Right ventricle myocardium superior (tissue), 1 donor: ENCODE measurements at regions not wholly inside any gene's neighbourhood (a gene's known extent, or its start where the extent isn't known, plus 50 kb on each side); places are given as distances from the start of the nearest gene placed in this dataset.
A peak's percentile ranks its signal among the peaks of the same experiment; 100 is the strongest.

Source experiments
- ATAC-seq: fragments of 200-7000 bp; cut with Tn5 transposase; one replicate; pipeline ENCODE4 v1.9.1; 2020; ENCODE audit warnings: mild to moderate bottlenecking; ENCODE audit not compliant: poor library complexity
- DNase-seq: peaks from one replicate; pipeline ENCODE4 v3.0.0-alpha.2; 2020
- intact Hi-C: fragments of 100-400 bp; cut with DNase I; formaldehyde crosslinking; loops from one replicate; pipeline ENCODE4 v1.11.2; 2022
- donor health status: DM: no; HTN: yes; CAD: no; lungs with severe emphysema.

DNA sequence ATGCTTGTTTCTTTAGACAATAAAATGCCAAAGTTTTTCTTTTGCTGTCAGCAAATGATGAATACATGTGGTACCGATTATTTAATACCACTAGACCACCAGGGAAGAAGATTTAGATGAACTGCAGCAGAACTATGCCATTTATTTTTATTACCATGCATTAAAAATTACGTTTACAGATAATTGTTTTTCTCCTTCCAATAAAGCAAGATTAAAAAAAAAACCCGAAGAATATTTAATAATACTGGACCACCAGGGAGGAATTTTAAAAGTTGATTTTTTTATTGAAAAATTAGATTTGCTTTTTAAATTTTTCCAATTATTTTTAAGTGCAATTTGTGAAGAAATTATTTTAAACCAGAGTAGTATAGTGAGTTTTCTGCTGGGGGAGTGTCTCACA, 170.3 kb upstream of the HNRNPA3 start:
- intact Hi-C loops = no loop called here
- DNase-seq (no peak), ATAC-seq (no peak)

DNA sequence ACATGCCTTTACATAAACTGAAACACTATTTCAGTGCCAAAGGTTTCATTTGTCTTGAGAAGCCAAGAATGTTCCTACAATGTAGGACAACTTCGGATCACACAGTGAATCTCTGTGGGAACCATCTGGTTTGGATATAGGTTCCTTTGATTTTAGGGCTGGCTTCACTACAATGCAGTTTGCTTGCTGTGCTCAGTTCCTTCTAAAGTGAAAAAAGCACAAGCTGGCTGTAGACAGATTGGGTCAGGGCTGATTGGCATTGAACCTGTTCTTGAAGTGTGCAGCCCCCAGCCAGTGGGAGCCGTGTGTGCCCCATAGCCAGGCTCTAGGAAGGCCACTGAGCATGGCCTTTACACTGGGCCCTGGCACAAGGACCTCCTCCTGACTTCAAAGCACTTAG, 167.9 kb upstream of the HNRNPA3 start:
- ATAC-seq = no peak
- intact Hi-C loops = no loop called here
- no peak for DNase-seq

DNA sequence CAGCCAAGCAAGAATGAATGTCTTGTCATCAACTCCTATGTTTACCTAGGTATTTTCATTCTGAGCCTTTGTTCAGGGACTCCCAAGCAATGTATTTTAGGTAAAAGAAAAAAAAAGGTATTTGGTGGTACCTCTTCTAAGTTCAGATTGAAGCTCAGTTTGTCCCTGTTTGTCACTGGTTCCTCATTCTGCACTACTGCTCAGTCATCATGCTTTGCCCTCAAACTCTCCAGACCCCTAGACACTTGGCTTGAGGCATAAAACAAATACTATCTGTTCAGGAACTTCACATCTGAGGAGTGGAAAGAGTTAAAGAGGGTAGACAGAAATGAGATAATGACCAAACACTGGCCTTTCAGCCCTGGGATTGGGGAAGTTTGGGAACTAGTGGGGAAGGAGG, 163.6 kb upstream of the HNRNPA3 start:
- ATAC-seq (no peak), DNase-seq (no peak)
- intact Hi-C loops = no loop called here

DNA sequence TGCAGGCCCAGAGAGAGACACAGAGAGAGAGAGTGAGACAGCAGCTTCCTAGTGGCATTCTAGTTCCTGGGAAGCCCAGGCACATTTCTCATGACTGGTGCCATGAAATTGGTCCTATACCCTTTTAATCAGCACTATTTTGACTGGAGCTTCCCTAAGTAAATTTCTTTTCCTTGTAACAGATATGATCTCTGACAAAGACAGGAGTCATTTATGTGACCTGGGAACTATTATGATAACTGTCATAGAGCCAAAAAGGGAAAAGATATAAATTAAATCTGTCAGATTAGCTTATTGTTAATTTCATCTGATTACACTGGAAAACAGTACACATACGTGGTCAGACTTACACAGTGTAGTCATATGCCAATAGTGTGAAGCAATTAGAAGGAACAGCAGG, 161.3 kb upstream of the HNRNPA3 start:
- intact Hi-C loops = no loop called here
- DNase-seq (no peak), ATAC-seq (no peak)

DNA sequence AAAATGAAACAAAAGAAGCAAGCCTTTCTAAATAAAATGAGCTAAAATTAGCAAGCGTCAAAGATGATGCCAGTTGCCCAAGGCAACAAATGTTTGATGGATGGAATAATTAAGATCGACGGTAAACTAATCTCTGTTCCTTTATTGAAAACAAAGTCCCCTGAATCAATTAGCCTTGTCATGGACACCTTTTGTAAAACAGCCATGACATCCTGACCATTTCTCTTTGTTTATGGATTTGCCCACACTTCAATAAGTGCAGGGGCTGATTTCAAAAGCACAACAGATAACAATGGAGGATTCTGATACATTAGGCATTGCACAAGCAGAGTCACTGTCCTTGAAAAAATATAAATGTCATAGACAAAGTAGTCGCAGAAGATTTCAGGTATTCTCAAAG, 160.1 kb upstream of the HNRNPA3 start:
- intact Hi-C loops = no loop called here

DNA sequence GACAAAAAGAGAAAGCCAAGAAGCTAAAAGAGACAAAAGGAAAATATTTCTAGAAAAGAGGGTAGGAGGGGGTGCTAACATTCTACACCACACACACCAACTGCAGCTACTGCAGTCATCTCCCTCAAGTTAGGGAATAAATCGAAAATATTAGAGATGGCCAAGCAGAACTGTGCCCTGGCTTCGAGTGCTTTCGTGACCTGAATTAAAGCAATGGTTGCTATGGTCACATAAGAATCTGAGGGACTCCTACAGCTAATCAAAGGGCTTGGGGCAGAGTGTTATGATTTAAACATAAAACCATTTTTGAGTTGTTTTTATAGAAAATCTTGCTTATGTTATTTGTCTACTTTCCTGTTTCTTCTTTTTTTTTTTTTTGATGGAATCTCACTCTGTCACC, 159.6 kb upstream of the HNRNPA3 start:
- ATAC-seq = no peak
- intact Hi-C loops = no loop called here
- DNase-seq = no peak

More for the DNA sequence above, 160.1 kb upstream of the HNRNPA3 start:
- ATAC-seq (no peak), DNase-seq (no peak)

DNA sequence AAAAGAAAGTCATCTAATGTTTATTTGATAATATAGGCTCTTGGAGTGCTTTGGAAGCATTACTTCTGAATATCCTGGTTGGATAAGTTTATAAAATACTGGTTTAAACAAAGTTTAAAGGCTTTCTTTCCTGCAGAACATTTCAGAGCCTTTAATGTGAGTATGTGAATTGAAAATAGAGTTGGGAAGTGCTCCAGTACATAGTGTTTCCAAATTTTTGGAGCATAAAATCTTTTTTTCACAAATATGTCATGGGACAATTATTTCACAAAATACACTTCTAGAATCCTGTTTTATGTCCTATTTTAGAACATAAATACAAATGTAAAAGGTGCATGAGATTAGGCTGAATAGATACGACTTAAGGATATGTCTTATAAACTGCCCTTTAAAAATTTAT, 158.9 kb upstream of the HNRNPA3 start:
- ATAC-seq (no peak), DNase-seq (no peak)
- intact Hi-C loops = no loop called here

DNA sequence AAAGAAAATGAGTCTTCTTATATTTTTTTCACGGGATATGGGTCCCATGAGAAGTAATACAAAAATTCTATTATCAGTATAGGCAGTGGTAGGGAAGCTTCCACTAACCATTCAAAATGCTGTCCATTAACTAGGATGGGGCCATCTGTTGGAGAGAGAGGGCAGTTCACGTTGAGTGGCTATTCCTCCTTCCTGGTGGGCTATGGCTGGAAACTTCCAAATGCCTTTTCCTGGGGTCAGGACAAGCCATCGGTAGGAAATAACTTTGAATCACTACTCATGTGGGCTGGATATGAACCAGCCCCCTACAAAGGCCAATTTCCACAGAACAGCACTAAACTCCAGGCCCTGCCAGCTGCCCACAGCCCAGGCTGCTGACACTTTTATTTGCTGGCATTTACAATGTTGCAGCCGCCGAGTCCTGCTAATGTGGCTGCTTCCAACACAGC, 156.1 kb upstream of the HNRNPA3 start:
- no peak for DNase-seq
- no peak for ATAC-seq
- intact Hi-C loops = no loop called here

DNA sequence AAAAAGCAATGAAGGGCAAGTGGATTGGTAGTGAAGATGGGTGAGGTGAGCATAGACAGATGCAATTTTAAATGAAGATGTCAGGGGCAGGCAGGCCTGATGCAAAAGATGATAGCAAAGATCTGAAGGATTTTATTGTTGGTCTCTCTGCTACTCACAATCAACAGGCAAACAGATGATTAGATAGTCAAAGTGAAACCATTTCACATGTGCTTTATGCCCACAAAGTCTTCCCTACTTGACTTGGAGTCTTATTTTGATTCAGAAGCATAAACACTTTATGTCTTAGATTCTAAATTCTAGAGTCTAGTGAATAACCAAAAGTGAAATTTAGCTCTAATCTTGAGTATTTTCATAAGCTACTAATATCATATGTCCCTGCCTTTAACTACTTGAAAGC, 153.8 kb upstream of the HNRNPA3 start:
- ATAC-seq = no peak
- intact Hi-C loops = no loop called here
- no peak for DNase-seq

DNA sequence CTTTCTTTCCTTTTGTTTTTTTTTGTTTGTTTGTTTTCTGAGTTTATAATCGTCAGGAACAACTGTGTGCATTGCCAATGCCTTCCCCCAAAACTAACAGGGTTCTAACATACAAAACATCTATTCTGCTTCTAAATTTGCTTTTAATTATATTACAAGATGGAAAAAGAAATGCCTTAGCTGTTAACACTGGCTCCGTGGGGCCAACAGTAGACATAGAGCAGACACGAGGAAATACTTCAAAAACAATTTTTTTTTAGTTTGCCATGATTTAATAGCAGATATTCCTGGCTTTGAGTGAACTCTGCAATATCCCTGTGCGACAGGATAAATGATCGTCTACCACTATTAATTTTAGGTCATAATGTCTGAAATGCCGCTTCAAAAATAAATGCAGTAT, 153.3 kb upstream of the HNRNPA3 start:
- no peak for DNase-seq
- ATAC-seq = no peak
- intact Hi-C loops = no loop called here

DNA sequence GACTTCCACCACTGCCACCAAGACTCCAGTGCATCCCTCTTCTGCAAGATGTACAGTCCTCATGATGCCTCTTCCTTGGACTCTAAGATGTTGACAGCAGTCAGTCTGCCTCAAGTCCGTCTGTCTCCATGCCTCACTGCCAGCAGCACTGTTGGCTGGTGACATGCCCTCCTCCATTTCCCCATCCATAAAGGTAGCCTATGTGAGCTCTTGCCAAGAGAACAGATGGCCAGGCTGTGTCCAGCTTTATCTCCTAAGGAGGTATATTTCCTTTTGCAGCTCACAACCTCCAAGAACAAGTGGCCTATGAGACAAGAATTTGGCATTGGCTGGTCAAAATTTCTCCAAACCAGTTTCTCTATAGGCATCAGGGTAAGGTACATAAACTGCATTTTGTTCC, 149.3 kb upstream of the HNRNPA3 start:
- intact Hi-C loops = no loop called here
- DNase-seq (no peak), ATAC-seq (no peak)

DNA sequence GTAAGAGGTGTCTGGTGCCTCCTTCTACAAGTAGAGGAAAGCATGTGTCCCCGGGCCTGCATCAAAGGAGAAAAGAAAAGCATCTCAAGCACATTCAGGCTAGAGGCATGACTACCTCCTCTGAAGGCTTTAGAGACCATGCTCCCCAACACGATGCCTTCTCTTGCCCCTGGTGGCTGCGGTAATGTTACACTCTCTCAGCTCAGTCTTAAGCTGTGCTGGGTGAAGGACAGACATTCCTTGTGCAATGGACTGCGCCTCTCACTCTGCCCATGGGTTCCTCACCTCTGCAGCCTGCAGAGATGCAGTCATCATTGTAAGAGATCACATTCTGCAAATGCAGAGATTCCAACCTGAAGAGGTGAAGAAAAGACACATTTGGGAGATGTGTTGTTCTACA, 148.2 kb upstream of the HNRNPA3 start:
- intact Hi-C loops = no loop called here
- DNase-seq (no peak), ATAC-seq (no peak)

DNA sequence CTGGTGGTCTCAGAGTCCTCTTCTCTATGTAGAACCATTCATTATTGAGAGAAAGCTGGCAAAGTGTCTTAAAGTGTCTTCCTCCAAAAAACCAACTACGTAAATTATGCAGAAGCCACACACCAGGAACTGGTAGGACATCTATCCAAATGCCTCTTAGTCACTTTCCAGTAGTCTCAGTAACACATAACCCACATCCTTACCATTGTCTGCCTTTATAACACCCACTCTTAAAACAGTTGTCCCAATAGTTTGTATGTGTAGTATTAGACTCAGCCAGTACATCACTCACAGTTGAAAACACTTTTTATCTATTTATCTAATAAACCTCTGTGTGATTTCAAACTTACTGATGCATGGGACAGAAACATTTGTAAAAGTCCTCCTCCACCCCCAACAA, 143.6 kb upstream of the HNRNPA3 start:
- intact Hi-C loops = no loop called here
- ATAC-seq (no peak), DNase-seq (no peak)

DNA sequence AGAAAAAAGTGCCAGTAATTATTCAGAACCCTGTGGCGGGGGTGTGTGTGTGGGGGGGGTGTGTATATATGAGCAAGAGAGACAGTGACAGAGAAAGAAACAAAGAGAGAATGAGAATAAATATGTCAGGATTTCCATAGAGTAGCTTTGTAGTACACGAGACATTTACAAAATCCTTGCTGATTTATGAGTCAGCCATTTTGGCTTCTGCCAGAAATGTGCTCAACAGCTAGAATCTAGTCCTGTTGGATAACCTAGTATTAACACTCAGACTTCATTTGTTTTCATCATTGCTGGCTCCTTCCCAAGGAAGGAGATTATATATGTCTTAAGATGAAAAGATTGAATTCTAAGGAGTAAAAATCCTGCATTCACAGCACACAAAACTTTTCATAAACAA, 140.5 kb upstream of the HNRNPA3 start:
- no peak for ATAC-seq
- intact Hi-C loops = no loop called here
- DNase-seq = no peak

DNA sequence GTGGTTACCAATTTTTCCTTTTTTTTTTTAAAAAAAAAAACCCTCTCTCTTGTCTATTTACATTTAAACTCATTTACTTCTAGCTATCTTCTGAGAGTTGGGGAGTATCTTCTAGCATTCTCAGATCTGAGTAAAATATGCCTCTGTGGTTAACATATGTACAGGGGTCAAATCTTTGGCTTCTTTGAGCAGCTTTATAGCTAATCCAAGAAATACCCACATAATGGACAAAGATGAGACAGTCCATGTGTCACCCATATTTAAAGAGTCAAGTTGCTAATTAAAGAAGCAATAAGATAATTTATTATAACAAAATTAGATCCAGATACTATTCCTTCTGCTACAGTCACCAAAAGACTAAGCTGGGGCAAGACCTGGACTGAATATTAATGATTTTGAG, 139.0 kb upstream of the HNRNPA3 start:
- intact Hi-C loops = no loop called here
- ATAC-seq = no peak
- no peak for DNase-seq

DNA sequence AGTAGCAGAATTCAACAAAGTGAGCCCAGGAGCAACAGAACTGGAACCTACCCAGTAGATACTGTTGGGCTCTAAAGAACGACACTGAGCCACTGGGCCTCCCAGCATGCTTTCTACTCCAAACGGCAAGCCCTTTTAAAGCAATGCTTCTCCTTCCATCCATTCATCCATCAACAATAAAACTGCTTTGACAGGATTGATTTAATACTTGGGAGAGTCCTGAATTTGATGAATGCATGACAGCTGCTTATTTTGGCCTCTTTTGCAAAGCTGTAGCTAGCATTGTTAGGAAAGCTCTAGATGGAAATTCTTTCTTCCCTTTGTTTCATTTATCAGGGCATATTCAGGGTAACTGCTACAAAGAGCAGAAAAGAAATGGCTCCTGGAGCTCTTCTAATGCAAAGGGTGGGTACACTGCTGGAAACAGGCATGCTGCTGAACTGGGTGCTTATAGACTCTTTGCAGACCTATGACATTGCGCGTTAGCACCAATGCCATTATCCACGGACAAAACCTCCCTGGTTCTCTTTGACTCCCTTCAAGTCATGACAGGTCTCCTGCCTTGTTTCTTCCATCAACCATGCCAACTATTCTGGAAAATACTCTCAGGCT, 138.4 kb upstream of the HNRNPA3 start:
- ATAC-seq = no peak
- no peak for DNase-seq
- intact Hi-C loops = no loop called here

DNA sequence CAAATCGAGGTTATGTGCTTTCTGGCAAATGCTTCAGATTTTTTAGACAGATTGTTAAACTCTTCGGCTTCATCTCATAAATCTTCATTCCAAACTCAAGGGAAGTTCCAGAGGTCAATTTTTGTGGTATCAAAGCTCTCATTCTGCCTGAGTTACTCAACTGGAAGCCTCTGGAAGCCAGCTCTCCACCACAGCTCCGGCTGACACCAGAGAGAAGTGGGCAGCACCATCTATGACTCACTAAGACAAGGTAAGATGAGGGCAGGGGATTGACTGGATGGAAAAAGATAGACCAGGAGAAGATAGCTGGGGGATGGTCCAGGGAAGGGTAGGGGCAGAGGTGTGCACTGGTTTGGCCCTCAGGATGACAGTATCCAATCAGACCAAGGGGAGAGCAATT, 137.3 kb upstream of the HNRNPA3 start:
- no peak for ATAC-seq
- intact Hi-C loops = no loop called here

DNA sequence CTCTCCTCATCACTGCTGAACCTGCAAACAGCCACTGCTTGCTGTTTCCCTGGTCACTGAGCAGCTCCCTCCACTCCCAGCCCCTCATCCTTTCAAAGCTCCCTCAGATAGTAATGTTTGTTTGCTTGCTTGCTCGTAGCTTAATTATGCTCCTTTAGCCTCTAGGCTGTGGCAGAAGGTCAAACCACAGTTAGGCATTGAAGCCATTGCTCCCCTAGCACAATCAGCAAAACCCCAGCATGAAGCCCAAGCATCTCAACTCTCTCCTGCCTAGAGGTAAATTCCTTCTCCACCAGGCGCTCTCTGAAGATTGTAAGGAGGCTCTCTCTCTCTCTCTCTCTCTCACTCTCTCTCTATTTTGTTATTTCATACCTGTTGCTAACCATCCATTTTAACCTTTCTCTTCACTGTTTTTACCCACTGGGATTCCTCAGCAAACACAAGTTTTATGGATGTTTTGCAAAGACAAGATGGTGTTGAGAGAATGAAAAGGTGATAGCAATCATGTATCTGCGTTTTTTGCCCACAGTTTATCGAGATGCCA, 135.9 kb upstream of the HNRNPA3 start:
- intact Hi-C loops = no loop called here
- ATAC-seq = no peak
- no peak for DNase-seq

More for the DNA sequence above, 137.3 kb upstream of the HNRNPA3 start:
- DNase-seq = no peak

DNA sequence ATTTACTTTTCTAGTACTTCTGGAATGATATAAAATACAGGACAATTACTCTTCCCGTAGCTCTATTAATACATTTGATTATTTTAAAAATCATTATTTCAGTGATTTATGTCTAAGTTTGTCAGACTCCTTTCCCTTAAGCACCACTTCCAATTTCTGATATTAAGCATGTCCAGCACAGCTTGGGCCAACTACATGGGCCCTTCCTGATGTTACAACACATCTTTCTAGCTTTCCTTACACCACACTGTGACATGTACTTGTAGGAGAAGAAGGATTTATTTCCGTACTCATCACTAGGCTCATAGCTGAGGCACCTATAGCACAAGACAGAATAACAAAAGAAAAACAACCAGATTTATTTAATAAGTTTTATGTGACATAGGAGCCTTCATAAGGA, 134.8 kb upstream of the HNRNPA3 start:
- intact Hi-C loops = no loop called here
- no peak for ATAC-seq

DNA sequence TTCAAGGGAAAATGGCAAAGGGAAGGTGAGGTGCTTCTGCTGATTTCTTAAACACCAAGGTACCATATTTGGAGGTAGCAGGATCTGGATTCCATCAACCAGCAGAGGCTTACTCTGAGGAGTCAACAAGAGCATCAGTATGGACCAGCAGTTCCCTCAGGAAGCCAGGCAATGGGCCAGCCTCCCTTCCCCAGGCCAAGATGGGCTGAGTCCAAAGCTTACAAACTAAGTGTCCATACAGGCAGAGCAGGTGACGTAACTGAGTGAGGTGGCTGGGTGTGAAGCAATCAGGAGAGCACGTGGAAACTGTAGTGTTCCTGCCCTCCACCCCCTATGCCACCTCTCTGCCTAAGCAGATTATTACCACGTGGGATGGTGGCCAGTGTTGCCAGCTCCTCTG, 134.2 kb upstream of the HNRNPA3 start:
- peak; percentile 12 for ATAC-seq
- DNase-seq = peak; percentile 51
- intact Hi-C loops = no loop called here

More for the DNA sequence above, 134.8 kb upstream of the HNRNPA3 start:
- DNase-seq = no peak

DNA sequence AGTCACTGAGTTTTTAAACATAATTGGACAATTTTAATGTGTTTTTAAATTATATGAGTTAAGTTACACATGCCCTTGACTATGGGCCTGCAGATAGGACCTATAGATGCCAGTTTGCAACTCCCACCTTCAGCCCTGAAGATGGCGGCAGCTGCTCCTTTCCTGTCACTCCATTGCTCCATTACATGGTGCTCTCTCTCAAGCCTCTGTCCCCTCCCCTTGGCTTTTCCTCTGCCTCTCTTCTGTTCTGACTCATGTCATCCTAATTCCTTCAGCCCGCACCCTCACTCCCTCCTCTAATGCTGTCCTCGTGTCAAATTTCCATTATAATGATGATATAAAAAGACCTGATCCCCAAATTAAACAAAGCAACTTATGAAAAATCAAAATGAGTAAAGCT, 133.7 kb upstream of the HNRNPA3 start:
- intact Hi-C loops = no loop called here
- DNase-seq (no peak), ATAC-seq (no peak)
